Prostate gland (tissue), 2 donors: ENCODE measurements at regions not wholly inside any gene's neighbourhood (a gene's known extent, or its start where the extent isn't known, plus 50 kb on each side); places are given as distances from the start of the nearest gene placed in this dataset.

Experiments used
- CTCF ChIP-seq, 4 experiments: fragments of 200-600 bp in 2 of 4; fragments of 450-650 bp in 2 of 4; sonication (generic) in 2 of 4; IDR thresholded peaks; 1 replicate in 3 of 4; 2 replicates in 1 of 4; pipeline ENCODE4 v1.5.1; 2016 to 2019; ENCODE audit warnings: antibody characterized with exemption in 4 of 4, mild to moderate bottlenecking in 2 of 4, moderate library complexity in 2 of 4
- POLR2A ChIP-seq: fragments of 450-650 bp; IDR thresholded peaks from one replicate; pipeline ENCODE4 v1.6.1; 2016; ENCODE audit warnings: antibody characterized with exemption, mild to moderate bottlenecking
- POLR2AphosphoS5 ChIP-seq: sonication (generic); formaldehyde crosslinking; IDR thresholded peaks from one replicate; pipeline ENCODE4 v1.6.1; 2017; ENCODE audit warnings: antibody characterized with exemption

GRCh38 chrX:25433307-25433706 is 417.5 kb upstream of the ARX start:
- TF ChIP-seq POLR2AphosphoS5 (no peak), CTCF (IDR thresholded peaks at IDR 0.05) (no peak), POLR2A (no peak)
